NCI-H2107 (cell line): ENCODE measurements at regions not wholly inside any gene's neighbourhood (a gene's known extent, or its start where the extent isn't known, plus 50 kb on each side); places are given as distances from the start of the nearest gene placed in this dataset.

Source experiments
- DNase-seq: peaks from one replicate; lab custom pipeline; 2025; lab: John Stamatoyannopoulos, UW

- DNase-seq, result no peak
Observed at GRCh38 chr11:119793335-119793984, 64.5 kb upstream of the NECTIN1 start.

GRCh38 chr11:119791701-119792151 lies 62.7 kb upstream of the NECTIN1 start:
- DNase-seq, result no peak

DNA sequence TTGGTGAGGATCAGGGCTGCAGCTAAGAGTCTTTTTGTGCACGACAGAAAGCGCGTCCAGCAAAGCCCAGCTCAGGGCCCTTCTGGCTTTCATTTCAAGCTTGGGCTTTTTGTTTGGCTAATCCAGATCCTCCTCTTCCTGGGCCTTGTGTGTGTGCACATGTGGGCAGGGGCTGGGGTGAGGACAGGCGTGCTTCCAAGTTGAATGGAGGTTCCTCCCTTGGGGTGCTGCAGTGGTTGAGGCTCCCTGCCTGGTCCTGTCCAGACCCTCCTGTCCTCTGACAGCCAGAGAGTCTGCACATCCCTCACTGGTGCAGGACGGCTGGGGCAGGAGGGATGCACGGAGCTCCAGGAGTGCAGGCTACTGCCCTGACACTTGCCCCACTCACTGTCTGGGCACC lies 62.0 kb upstream of the NECTIN1 start:
- DNase-seq, result no peak

GRCh38 chr11:119790476-119790875 lies 61.5 kb upstream of the NECTIN1 start:
- no peak for DNase-seq

- no peak for DNase-seq
Observed at GRCh38 chr11:119789766-119790407, 60.9 kb upstream of the NECTIN1 start.

DNA sequence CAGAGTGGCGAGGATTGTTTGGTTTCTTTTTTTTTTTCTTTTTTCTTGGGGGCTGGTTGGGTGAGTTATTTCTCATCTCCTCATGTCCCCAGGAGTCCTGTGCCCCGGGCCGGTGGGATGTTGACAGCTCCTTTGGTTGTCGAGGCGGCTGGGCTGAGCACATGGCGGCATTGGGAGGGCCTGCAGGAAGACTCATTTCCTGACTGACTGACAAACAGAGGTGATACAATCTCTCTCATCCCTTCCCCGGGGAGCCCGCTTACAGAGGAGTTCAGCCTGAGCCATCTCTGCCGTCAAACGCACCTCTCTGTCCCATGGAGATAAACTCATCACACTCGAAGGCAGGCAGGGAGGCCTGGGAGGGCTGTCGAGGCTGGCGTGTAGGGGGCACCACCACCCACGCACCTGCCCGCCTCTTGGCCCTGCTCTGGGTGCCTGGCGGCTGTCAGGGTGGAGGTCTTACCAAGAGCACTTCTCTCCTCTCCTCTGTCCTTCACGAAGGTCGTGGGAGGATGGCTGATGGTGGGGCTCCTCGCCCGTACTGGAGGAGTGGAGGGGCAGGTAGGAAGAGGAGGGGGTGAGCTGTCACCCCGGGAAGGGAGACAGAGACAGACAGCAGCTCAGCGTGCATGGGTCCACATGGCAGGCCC lies 60.0 kb upstream of the NECTIN1 start:
- no peak for DNase-seq

DNA sequence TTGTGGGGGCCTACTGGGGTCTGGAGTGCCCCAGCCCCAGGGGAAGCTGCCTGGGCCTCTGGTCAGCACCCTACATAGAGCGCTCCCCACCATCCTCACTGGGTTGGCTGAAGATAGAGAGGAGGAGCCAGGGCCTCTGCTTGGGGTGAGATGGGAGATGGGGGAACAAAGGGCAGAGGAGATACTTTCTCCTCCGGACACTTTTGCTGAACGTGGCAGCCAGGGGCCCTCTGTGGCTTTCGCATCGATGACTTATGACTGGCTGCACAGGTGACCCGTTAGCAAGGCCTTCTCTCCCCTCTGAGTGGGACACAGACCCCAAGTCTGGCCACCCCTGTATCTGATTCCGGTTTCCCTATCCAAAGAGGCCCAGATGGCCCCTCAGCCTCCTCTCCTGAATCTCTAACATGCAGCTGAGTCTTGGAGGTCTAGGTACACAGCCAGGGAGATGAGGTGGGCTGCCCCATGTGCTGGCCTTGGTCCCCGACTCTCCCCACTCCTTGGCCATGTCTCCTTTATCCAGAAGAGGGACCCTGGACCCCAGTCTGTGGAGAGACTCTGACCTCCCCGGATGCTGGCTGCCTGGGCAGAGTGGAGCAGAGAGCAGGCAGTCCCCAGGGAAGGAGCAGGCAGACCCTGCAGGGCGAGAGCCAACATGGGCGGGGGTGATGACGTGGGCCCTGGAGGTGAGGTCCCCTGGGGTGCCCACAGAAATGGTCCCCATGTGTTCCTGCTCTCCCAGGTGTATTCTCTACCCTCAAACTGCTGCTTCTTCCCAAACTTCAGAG lies 59.3 kb upstream of the NECTIN1 start:
- DNase-seq, result no peak

DNA sequence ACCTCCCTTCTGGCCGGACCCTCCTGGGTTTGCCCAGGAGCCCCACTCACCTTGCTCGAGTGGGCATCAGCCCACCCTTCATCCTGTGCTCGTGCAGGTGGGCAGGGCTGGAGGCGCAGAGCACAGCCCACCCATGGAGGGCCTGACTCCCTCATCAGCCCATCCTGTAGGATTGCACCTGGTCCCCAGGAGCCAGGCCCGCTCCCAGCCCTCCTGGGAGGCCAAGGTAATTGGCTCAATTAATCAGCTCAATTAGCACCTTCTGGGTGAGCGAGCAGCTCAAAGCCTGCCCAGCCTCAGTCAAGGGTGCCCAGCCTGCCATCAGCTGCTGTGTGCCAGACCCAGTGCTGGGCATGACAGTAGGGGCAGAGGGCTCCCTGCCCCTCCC lies 58.1 kb upstream of the NECTIN1 start:
- no peak for DNase-seq

DNA sequence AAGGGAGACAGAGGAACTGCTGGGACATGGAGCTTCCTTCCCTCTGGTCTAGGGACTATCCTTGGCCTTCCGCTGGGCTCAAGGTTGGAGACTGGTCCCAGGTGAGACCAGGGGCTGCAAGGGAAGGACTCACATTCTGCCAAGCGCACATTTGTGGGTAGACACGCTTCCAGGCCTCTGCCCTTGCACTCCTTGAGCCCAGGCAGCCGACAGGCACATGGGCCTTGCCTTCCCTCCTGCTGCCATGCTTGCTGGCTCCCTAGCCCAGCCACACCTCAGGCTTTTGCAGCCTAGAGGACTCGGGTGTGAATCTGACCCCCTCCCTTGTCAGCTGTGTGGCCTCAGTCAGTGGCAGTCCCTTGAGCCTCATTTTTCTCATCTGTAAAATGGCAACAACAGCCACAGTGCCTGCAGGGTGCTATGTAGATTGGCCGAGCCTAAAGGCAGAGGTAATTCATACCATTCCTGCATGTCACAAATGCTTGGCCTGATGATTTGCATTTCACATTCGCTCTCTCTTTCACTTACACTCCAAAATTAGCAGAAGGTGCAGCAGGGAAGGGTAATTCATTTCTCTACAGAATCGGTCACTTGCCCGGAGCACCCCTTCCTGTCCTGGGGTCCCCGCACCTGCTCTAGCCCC lies 57.6 kb upstream of the NECTIN1 start:
- no peak for DNase-seq

DNA sequence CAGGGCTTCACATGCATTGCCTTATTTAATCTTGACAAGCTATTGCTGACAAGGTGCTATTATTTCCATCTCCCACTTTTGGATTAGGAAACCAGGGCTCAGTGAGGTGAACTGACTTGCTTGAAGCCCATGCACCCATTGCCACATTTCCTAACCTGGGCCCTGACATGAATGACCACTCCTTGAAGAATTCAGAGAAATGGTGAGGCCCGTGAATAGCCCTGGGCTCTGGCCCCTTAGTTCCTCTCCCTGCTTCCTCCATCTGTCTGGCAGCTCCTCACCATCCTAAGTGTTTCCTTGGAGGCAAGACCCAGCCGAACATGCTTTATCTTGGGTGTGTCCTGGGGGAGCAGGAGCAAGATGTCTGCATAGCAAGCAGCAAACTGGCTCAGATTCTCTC lies 56.1 kb upstream of the NECTIN1 start:
- no peak for DNase-seq

- DNase-seq, result no peak
Observed at GRCh38 chr11:119784421-119784820, 55.4 kb upstream of the NECTIN1 start.

DNA sequence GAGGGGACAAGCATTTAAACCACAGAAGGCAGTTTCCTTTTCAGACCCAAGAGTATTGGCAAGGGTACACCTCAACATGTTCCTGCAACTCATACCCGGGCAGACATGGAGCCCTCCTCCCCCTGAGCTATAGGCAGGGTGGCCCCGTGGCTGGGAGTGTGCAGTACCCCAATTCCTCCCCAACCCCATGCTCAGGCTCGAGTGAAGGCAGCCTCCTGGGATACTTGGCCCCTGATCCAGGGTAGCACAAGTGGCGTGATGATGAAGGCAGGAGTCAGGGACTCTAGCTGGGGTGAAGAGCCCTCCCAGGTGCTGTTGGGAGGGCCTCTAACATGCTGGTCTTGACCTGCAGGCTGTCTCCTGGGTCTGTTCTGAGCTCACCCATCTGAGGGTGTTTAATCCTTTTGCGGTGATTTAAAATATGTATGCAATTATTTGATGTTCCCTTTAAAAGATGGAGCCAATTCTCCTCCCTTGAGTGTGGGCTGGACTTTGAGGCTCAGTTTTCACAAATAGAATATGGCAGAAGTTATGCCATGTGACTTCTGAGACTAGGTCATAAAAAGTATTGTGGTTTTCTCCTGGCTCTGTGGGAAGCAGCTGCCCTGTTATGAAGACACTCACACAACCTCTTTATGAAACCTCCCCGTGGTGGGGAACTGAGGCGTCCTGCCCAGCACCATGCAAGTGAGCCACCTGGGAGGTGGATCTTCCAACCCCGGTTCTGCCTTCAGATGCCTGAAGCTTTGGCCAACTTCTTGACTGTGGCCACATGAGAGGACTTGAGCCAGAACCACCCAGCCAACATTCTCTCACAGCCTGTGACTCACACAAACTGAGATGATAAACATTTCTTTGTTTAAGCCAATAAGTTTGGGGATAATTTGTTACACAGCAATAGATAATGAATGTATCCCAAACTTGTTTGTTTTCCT lies 54.7 kb upstream of the NECTIN1 start:
- DNase-seq, result no peak

DNA sequence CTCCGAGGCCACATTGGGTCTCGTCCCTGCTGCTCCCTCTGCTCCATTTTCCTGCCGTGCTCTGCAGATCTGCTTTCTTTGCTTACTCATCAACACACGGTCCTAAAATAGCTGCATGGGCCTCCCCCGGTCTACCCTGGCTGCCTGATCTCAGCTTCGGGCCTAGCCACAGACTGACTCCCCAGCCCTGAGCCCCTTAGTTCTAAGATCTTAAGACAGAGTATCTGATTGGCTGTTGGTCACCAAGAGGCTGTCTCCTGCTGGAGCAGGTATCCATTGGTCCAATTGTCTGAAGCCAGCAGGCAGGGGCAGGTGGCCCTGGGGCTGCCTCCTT lies 53.7 kb upstream of the NECTIN1 start:
- DNase-seq, result no peak

GRCh38 chr11:119782006-119782738 lies 53.2 kb upstream of the NECTIN1 start:
- no peak for DNase-seq

- DNase-seq, result no peak
Observed at GRCh38 chr11:119780222-119780953, 51.4 kb upstream of the NECTIN1 start.

- no peak for DNase-seq
Observed at GRCh38 chr11:119779195-119780071, 50.4 kb upstream of the NECTIN1 start.
